Neuronal stem cell (in vitro differentiated cells): ENCODE measurements at regions not wholly inside any gene's neighbourhood (a gene's known extent, or its start where the extent isn't known, plus 50 kb on each side); places are given as distances from the start of the nearest gene placed in this dataset.

Source experiments
- DNase-seq: peaks from one replicate; pipeline ENCODE4 v3.0.0-alpha.2; 2013; ENCODE audit warnings: low spot score
- H2AFZ ChIP-seq: one replicate; pipeline ENCODE4 v1.6.1; 2013; ENCODE audit warnings: mild to moderate bottlenecking, low read length, inconsistent platforms
- H2AK5ac ChIP-seq: 2 replicates; pipeline ENCODE4 v1.6.1; 2013; ENCODE audit warnings: low read depth, mild to moderate bottlenecking, inconsistent platforms, low read length, moderate library complexity, mixed read lengths
- H2BK120ac ChIP-seq: 2 replicates; pipeline ENCODE4 v1.6.1; 2013; ENCODE audit warnings: low read depth, mild to moderate bottlenecking, inconsistent platforms, low read length, moderate library complexity, mixed read lengths
- H2BK12ac ChIP-seq: one replicate; pipeline ENCODE4 v1.6.1; 2013; ENCODE audit warnings: low read length, inconsistent platforms
- H2BK15ac ChIP-seq: 2 replicates; pipeline ENCODE4 v1.6.1; 2013; ENCODE audit warnings: mild to moderate bottlenecking, low read length, inconsistent platforms, mixed read lengths
- H2BK5ac ChIP-seq: one replicate; pipeline ENCODE4 v1.6.1; 2013; ENCODE audit warnings: inconsistent platforms, mild to moderate bottlenecking, low read length, moderate library complexity
- H3K14ac ChIP-seq: one replicate; pipeline ENCODE4 v1.6.1; 2013; ENCODE audit warnings: low read length, inconsistent platforms
- H3K18ac ChIP-seq: 2 replicates; pipeline ENCODE4 v1.6.1; 2013; ENCODE audit warnings: low read length, inconsistent platforms
- H3K23ac ChIP-seq: 2 replicates; pipeline ENCODE4 v1.6.1; 2013; ENCODE audit warnings: low read depth, mild to moderate bottlenecking, mixed read lengths, low read length, inconsistent platforms; ENCODE audit not compliant: poor library complexity
- H3K27ac ChIP-seq: replicated peaks from 3 replicates; pipeline ENCODE4 v1.5.1; 2013; ENCODE audit warnings: low read length, inconsistent platforms
- H3K27me3 ChIP-seq, 3 experiments: 2 replicates each; pipeline ENCODE4 v1.6.1; 2013; ENCODE audit warnings: low read length in 3 of 3, mild to moderate bottlenecking in 2 of 3, inconsistent platforms in 1 of 3, low read depth in 1 of 3, mixed read lengths in 1 of 3, moderate library complexity in 1 of 3; ENCODE audit not compliant: control insufficient read depth in 3 of 3, insufficient read depth in 3 of 3
- H3K36me3 ChIP-seq, 2 donors: replicated peaks in 1 of 2; 2 replicates each; pipeline ENCODE4 v1.6.1; 2013; ENCODE audit warnings: low read length in 2 of 2; ENCODE audit not compliant: control insufficient read depth in 2 of 2, insufficient read depth in 2 of 2
- H3K4ac ChIP-seq: 2 replicates; pipeline ENCODE4 v1.6.1; 2013; ENCODE audit warnings: inconsistent platforms, mild to moderate bottlenecking, low read length, moderate library complexity
- H3K4me1 ChIP-seq, 2 donors: 1 replicate in 1 of 2; 2 replicates in 1 of 2; pipeline ENCODE4 v1.6.1; 2013; ENCODE audit warnings: low read length in 2 of 2, low read depth in 1 of 2; ENCODE audit not compliant: control insufficient read depth in 2 of 2, insufficient read depth in 1 of 2
- H3K4me2 ChIP-seq: one replicate; pipeline ENCODE4 v1.6.1; 2013; ENCODE audit warnings: mild to moderate bottlenecking, low read length, inconsistent platforms; ENCODE audit not compliant: insufficient read depth, poor library complexity, severe bottlenecking
- H3K4me3 ChIP-seq, 2 donors: 2 replicates each; pipeline ENCODE4 v1.5.1; 2013; ENCODE audit warnings: low read length in 2 of 2, mild to moderate bottlenecking in 2 of 2, inconsistent platforms in 1 of 2, moderate library complexity in 1 of 2
- H3K79me1 ChIP-seq: one replicate; pipeline ENCODE4 v1.6.1; 2013; ENCODE audit warnings: low read depth, mild to moderate bottlenecking, inconsistent platforms, low read length, moderate library complexity
- H3K9ac ChIP-seq: one replicate; pipeline ENCODE4 v1.6.1; 2013; ENCODE audit warnings: mild to moderate bottlenecking, low read depth, low read length, inconsistent platforms; ENCODE audit not compliant: poor library complexity
- H3K9me3 ChIP-seq, 2 donors: replicated peaks in 1 of 2; 2 replicates each; pipeline versions ENCODE3 to v1.6.1; 2013; ENCODE audit warnings: low read length in 2 of 2, mild to moderate bottlenecking in 2 of 2, inconsistent platforms in 1 of 2, low read depth in 1 of 2, mixed read lengths in 1 of 2, moderate library complexity in 1 of 2; ENCODE audit not compliant: control insufficient read depth in 2 of 2, insufficient read depth in 1 of 2
- H4K8ac ChIP-seq: one replicate; pipeline ENCODE4 v1.6.1; 2013; ENCODE audit warnings: low read depth, mild to moderate bottlenecking, inconsistent platforms, low read length, moderate library complexity
- H4K91ac ChIP-seq: one replicate; pipeline ENCODE4 v1.6.1; 2013; ENCODE audit warnings: low read length, low read depth, mild to moderate bottlenecking, inconsistent platforms; ENCODE audit not compliant: poor library complexity
- WGBS, 2 donors: extraction: QIAGEN DNeasy Blood & Tissue Kit; methylation state at CpG; one replicate each; pipeline ENCODE4 v1.1.7; 2013; ENCODE audit warnings: missing lambda C conversion rate in 2 of 2, mixed read lengths in 1 of 2; ENCODE audit not compliant: insufficient read length in 2 of 2, insufficient replicate concordance in 1 of 2; ENCODE audit errors: extremely low coverage in 2 of 2; 5-methylcytosine and 5-hydroxymethylcytosine counted together

DNA sequence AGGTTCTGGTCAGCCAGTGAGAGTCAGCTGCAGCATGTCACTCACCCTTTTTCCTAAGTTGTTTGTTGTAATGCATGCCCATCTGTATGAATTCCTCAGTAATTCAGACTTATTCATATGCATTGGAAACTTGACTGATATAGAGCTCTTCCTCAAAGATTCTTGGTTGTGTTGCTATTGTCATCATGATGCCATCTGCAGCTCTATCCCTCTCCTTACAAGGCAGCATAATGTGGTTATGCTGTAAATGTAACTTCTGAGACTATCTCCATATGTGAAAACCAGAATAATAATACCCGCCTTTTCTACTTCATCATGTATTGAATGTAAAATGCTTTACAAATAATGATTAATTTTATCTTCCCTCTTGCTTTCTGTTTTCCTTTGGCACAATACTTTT, 252.6 kb upstream of the MTPN start:
- no peak overlapping the region for H3K18ac ChIP-seq
- H2BK5ac ChIP-seq, result no peak overlapping the region
- H2AK5ac ChIP-seq, result no peak overlapping the region
- H2AFZ ChIP-seq, result no peak overlapping the region
- no peak overlapping the region for H2BK12ac ChIP-seq
- no peak overlapping the region for H3K9ac ChIP-seq
- no peak overlapping the region for H2BK15ac ChIP-seq
- H4K91ac ChIP-seq, result no peak overlapping the region
- H3K4me1 ChIP-seq, result no peaks in the 10 kb centered on the region
- H3K4ac ChIP-seq, result no peak overlapping the region
- no peak overlapping the region for H3K4me2 ChIP-seq
- H3K4me3 ChIP-seq, result no peak overlapping the region
- H4K8ac ChIP-seq, result no peak overlapping the region
- no peaks in the 10 kb centered on the region for H3K27me3 ChIP-seq
- no peaks in the 10 kb centered on the region for H3K9me3 ChIP-seq
- no peak overlapping the region for H2BK120ac ChIP-seq
- H3K23ac ChIP-seq, result no peak overlapping the region
- no peaks in the 10 kb centered on the region for H3K79me1 ChIP-seq
- no CpG with 5 or more reads among the region's 1 CpG for WGBS, 2 donors
- H3K14ac ChIP-seq, result no peak overlapping the region
- no peak overlapping the region for H3K27ac ChIP-seq
- DNase-seq, result no peak
- H3K36me3 ChIP-seq, result no peaks in the 10 kb centered on the region

DNA sequence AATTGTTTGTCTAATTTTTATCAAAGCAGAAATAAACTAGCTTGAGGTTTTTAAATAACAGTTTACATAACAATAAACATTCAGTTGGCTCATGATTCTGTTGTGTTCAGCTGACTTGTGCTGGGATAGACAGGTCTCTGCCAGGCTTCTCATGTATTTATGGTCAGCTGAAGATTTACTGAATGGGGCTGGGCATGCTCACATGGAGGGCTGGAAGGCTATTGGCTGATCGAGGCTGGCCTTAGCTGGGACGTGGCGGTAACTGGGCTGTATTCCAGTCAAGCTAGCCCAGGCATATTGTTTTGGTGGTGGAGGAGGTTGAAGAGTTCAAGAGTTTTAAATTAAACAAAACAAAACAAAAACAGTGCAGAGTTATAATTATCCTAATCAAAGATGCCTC, 251.0 kb upstream of the MTPN start:
- Histone ChIP-seq H3K27me3 (no peaks in the 10 kb centered on the region), H3K9me3 (no peaks in the 10 kb centered on the region)
- WGBS, 2 donors, result no CpG with 5 or more reads among the region's 3 CpGs

DNA sequence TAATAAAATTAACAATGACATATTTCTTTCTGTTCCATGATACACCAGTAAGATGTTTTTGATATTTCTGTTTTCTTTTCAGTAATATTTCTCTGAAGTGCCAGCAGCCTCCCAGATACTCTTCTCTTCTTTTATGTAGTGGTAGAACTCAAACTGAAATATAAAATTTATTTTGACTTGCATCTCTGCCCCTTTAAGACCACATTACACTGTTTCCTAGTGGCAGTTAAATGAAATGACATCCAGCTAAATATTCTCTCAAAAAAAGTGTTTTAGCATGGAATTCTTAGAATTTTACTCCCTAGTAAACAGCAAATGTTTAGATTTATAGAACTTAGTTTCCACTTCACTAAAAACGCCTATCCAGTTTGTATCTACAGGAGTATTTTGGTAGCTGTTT, 237.2 kb upstream of the MTPN start:
- H2BK120ac ChIP-seq, result no peak overlapping the region
- peaks cover 0 to 4% of the 10 kb centered on the region in 2 donors for H3K4me1 ChIP-seq
- no CpG with 5 or more reads among the region's 1 CpG for WGBS, 2 donors
- no peak overlapping the region for H3K27ac ChIP-seq
- H4K91ac ChIP-seq, result no peak overlapping the region
- no peak overlapping the region for H3K9ac ChIP-seq
- H2BK15ac ChIP-seq, result no peak overlapping the region
- H2BK5ac ChIP-seq, result no peak overlapping the region
- no peak for DNase-seq
- H3K14ac ChIP-seq, result no peak overlapping the region
- no peak overlapping the region for H2AFZ ChIP-seq
- no peak overlapping the region for H2AK5ac ChIP-seq
- no peaks in the 10 kb centered on the region for H3K27me3 ChIP-seq
- no peaks in the 10 kb centered on the region for H3K36me3 ChIP-seq
- H3K23ac ChIP-seq, result no peak overlapping the region
- no peak overlapping the region for H2BK12ac ChIP-seq
- no peaks in the 10 kb centered on the region for H3K9me3 ChIP-seq
- H3K79me1 ChIP-seq, result no peaks in the 10 kb centered on the region
- no peak overlapping the region for H3K4me3 ChIP-seq
- no peak overlapping the region for H3K4ac ChIP-seq
- no peak overlapping the region for H3K4me2 ChIP-seq
- H4K8ac ChIP-seq, result no peak overlapping the region
- no peak overlapping the region for H3K18ac ChIP-seq

More for the DNA sequence above, 251.0 kb upstream of the MTPN start:
- Histone ChIP-seq H3K4me3 (no peak overlapping the region), H3K14ac (no peak overlapping the region), H3K36me3 (no peaks in the 10 kb centered on the region), H2BK12ac (no peak overlapping the region), H3K18ac (no peak overlapping the region), H3K4me1 (no peaks in the 10 kb centered on the region), H2BK120ac (no peak overlapping the region), H2AFZ (no peak overlapping the region), H3K4ac (no peak overlapping the region), H3K23ac (no peak overlapping the region), H3K9ac (no peak overlapping the region), H2BK15ac (no peak overlapping the region), H4K8ac (no peak overlapping the region), H4K91ac (no peak overlapping the region), H2BK5ac (no peak overlapping the region), H3K4me2 (no peak overlapping the region), H3K79me1 (no peaks in the 10 kb centered on the region), H3K27ac (no peak overlapping the region), H2AK5ac (no peak overlapping the region)
- DNase-seq, result no peak

DNA sequence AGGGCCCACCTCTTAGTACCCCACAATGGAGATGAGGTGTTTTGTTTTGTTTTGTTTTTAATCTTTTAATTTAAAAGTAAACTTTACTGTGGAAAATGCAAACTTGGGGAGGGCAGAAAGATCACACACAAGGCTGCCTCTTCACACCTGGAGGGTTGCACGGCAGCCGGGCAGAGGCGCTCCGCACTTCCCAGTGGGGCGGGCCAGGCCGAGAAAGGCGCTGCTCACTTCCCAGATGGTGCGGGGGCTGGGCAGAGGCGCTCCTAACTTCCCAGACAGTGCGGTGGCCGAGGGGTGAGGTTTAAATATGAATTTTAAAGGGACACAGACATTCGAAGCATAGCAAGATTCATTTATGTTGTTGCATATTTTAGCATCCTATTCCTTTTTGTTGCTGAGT, 235.9 kb upstream of the MTPN start:
- Histone ChIP-seq H3K14ac (no peak overlapping the region), H2BK5ac (no peak overlapping the region), H2AK5ac (no peak overlapping the region), H3K18ac (no peak overlapping the region), H3K27ac (no peak overlapping the region), H4K8ac (no peak overlapping the region), H2AFZ (no peak overlapping the region), H3K36me3 (no peaks in the 10 kb centered on the region), H3K23ac (no peak overlapping the region), H3K4me1 (peaks cover 0 to under 1% of the 10 kb centered on the region in 2 donors), H3K27me3 (no peaks in the 10 kb centered on the region), H2BK12ac (no peak overlapping the region), H2BK120ac (no peak overlapping the region), H4K91ac (no peak overlapping the region), H3K4me3 (no peak overlapping the region), H2BK15ac (no peak overlapping the region), H3K4me2 (no peak overlapping the region), H3K79me1 (no peaks in the 10 kb centered on the region), H3K4ac (no peak overlapping the region), H3K9ac (no peak overlapping the region), H3K9me3 (no peaks in the 10 kb centered on the region)
- WGBS, 2 donors, result no CpG with 5 or more reads among the region's 12 CpGs
- DNase-seq, result no peak
